SK-N-SH treated with all-trans-retinoic acid at 6 μM for 48 hours (cell line): ENCODE measurements at regions not wholly inside any gene's neighbourhood (a gene's known extent, or its start where the extent isn't known, plus 50 kb on each side); places are given as distances from the start of the nearest gene placed in this dataset.

Experiments used
- ATAC-seq: fragments of 200-7000 bp; cut with Tn5 transposase; 3 replicates; pipeline ENCODE4 v1.9.1; 2020; ENCODE audit warnings: mild to moderate bottlenecking, moderate library complexity
- CSDC2 ChIP-seq: fragments of 250-450 bp; sonication (Bioruptor Pico); IDR thresholded peaks from 2 replicates; pipeline ENCODE4 v1.5.0; 2020; ENCODE audit warnings: mild to moderate bottlenecking, moderate library complexity
- ESRRG ChIP-seq: fragments of 250-450 bp; sonication (Bioruptor Pico); IDR thresholded peaks from 2 replicates; pipeline ENCODE4 v1.6.1; 2021; ENCODE audit warnings: mild to moderate bottlenecking
- GLIS3 ChIP-seq: fragments of 250-450 bp; sonication (Bioruptor Pico); IDR thresholded peaks from 2 replicates; pipeline ENCODE4 v1.5.0; 2020; ENCODE audit warnings: mild to moderate bottlenecking, moderate library complexity
- ISL1 ChIP-seq: fragments of 250-450 bp; sonication (Bioruptor Pico); IDR thresholded peaks from 2 replicates; pipeline ENCODE4 v2.1.2; 2022; ENCODE audit warnings: mild to moderate bottlenecking, moderate library complexity
- OSR1 ChIP-seq: fragments of 250-450 bp; sonication (Bioruptor Pico); IDR thresholded peaks from 2 replicates; pipeline ENCODE4 v1.8.0; 2022; ENCODE audit warnings: moderate library complexity, mild to moderate bottlenecking, inconsistent platforms
- PPARA ChIP-seq: fragments of 250-450 bp; sonication (Bioruptor Pico); IDR thresholded peaks from 2 replicates; pipeline ENCODE4 v1.5.0; 2020; ENCODE audit warnings: mild to moderate bottlenecking, borderline replicate concordance
- RARB ChIP-seq: fragments of 250-450 bp; sonication (Bioruptor Pico); IDR thresholded peaks from 2 replicates; pipeline ENCODE4 v1.8.0; 2021; ENCODE audit warnings: mild to moderate bottlenecking, moderate library complexity
- SNAI2 ChIP-seq: fragments of 250-450 bp; sonication (Bioruptor Pico); IDR thresholded peaks from 2 replicates; pipeline ENCODE4 v1.5.0; 2020; ENCODE audit warnings: mild to moderate bottlenecking, moderate library complexity
- TCF4 ChIP-seq: fragments of 250-450 bp; sonication (Bioruptor Pico); IDR thresholded peaks from 2 replicates; pipeline ENCODE4 v1.8.0; 2021; ENCODE audit warnings: mild to moderate bottlenecking, moderate library complexity, borderline replicate concordance
- TOX ChIP-seq: fragments of 250-450 bp; sonication (Bioruptor Pico); IDR thresholded peaks from 2 replicates; pipeline ENCODE4 v1.8.0; 2021; ENCODE audit warnings: mild to moderate bottlenecking, moderate library complexity, borderline replicate concordance
- ZC3H10 ChIP-seq: fragments of 250-450 bp; sonication (Bioruptor Pico); IDR thresholded peaks from 2 replicates; pipeline ENCODE4 v1.5.1; 2021; ENCODE audit warnings: mild to moderate bottlenecking, moderate library complexity
- ZFP3 ChIP-seq: fragments of 250-450 bp; sonication (Bioruptor Pico); IDR thresholded peaks from 2 replicates; pipeline ENCODE4 v1.5.0; 2020; ENCODE audit warnings: mild to moderate bottlenecking, moderate library complexity
- ZFP30 ChIP-seq: fragments of 450-650 bp; formaldehyde crosslinking; IDR thresholded peaks from 2 replicates; pipeline ENCODE4 v1.5.0; 2022; ENCODE audit warnings: mild to moderate bottlenecking, moderate library complexity
- ZNF565 ChIP-seq: fragments of 450-650 bp; formaldehyde crosslinking; conservative IDR thresholded peaks from 2 replicates; pipeline ENCODE4 v1.5.0; 2020; ENCODE audit warnings: low read depth, mild to moderate bottlenecking, moderate library complexity
- ZNF8 ChIP-seq: fragments of 450-650 bp; formaldehyde crosslinking; IDR thresholded peaks from 2 replicates; pipeline ENCODE4 v1.5.0; 2020; ENCODE audit warnings: mild to moderate bottlenecking, moderate library complexity
- TF ChIP-seq, protein P1 (sequence below): fragments of 250-450 bp; sonication (Bioruptor Pico); IDR thresholded peaks from 2 replicates; pipeline ENCODE4 v1.5.1; 2021; ENCODE audit warnings: mild to moderate bottlenecking, moderate library complexity
- TF ChIP-seq, protein P2 (sequence below): fragments of 250-450 bp; sonication (Bioruptor Pico); IDR thresholded peaks from 2 replicates; pipeline ENCODE4 v1.8.0; 2020; ENCODE audit warnings: mild to moderate bottlenecking, moderate library complexity, borderline replicate concordance
- TF ChIP-seq, protein P3 (sequence below): fragments of 250-450 bp; sonication (Bioruptor Pico); IDR thresholded peaks from 2 replicates; pipeline ENCODE4 v1.5.1; 2020; ENCODE audit warnings: low read depth, mild to moderate bottlenecking, moderate library complexity
- TF ChIP-seq, protein P4 (sequence below): fragments of 250-450 bp; sonication (Bioruptor Pico); IDR thresholded peaks from 2 replicates; pipeline ENCODE4 v1.8.0; 2021; ENCODE audit warnings: low read depth, mild to moderate bottlenecking, moderate library complexity, borderline replicate concordance
- TF ChIP-seq, protein P5 (sequence below): fragments of 250-450 bp; sonication (Bioruptor Pico); IDR thresholded peaks from 2 replicates; pipeline ENCODE4 v1.5.0; 2020; ENCODE audit warnings: mild to moderate bottlenecking, moderate library complexity

DNA sequence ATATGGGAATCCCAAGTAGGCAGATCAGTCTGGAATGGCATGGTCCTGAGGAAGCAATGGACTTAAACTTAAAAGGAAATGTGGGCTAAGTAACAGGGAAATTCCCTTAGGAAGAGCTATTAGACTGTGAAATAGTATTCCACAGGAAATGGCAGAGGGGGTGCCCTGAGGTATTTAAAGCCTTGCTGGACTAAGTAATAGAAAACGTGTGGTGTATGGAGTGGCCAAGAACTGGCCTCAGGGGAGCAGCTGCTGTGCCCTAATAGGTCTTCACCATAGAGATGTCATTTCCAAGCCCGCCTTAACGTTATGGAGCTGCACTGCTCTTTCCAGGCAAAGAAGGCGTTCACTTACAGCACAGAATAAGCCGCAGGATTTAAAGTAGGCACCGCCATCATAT lies 365.2 kb upstream of the ZMIZ1 start (continued):
- TF ChIP-seq, protein P1, sequence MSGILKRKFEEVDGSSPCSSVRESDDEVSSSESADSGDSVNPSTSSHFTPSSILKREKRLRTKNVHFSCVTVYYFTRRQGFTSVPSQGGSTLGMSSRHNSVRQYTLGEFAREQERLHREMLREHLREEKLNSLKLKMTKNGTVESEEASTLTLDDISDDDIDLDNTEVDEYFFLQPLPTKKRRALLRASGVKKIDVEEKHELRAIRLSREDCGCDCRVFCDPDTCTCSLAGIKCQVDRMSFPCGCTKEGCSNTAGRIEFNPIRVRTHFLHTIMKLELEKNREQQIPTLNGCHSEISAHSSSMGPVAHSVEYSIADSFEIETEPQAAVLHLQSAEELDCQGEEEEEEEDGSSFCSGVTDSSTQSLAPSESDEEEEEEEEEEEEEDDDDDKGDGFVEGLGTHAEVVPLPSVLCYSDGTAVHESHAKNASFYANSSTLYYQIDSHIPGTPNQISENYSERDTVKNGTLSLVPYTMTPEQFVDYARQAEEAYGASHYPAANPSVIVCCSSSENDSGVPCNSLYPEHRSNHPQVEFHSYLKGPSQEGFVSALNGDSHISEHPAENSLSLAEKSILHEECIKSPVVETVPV (CRISPR knock-in tag): no peak

DNA sequence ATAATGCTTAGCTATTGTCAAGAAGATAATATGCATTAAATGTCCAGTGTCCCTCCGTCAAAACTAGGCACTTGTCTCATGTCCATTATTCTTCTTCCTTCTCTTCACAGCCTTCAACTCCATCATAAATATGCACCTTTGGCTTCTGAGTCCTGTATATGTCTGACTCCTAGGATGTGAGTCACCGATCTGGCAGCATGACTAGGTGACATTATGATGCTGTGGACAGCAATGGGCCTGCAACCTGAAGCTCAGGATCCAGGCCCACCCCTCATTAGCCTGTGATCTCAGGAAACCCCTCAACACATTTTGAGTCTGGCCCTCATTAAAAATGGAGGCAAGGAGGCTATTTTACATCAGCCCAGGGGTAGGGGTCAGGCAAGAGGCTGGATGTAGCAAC lies 362.5 kb upstream of the ZMIZ1 start:
- TF ChIP-seq RARB (CRISPR knock-in tag) (no peak), ISL1 (no peak)
- TF ChIP-seq, all 23 proteins: peak for 0
- peak; percentile 43; the same call in 2 of the 3 replicates for ATAC-seq

DNA sequence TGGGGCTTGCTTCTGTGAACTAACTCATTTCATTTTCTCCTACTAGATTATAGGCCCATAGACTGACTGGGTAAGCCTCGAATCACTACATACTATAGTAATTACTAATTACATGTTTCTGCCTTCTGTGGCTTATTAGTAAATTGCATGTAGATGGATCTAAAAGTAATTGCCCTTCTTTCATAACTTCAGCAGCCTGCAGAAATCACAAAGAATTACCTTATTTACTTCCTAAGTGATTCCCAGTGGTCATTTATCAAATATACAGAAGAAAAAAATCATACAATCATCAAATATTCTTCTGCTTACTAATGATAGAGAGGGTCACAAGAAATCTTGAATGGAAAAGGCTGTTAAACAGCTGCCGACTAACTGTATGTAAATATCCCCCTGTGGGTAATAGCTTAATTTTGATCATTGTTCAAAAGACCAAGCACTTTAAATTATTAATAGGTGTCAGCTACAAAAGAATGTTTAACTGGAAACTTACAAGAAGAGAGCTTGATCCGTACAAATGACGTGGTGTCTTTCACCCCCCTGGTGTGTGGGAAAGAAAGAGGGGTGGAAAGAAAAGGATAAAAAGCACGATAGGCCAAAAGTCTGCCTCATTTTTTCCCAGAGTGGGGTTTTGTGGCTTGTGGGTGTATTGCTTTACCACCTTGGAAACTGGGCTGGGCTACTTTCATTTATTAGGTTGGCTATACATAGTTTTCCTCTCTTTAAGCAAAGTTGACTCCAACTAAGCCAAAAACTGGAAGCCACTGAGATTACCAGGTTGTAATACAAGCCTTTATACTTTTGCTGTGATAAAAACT lies 361.8 kb upstream of the ZMIZ1 start:
- no peak; the same call in 2 of the 3 replicates for ATAC-seq
- TF ChIP-seq ZNF565 (CRISPR knock-in tag): no peak

DNA sequence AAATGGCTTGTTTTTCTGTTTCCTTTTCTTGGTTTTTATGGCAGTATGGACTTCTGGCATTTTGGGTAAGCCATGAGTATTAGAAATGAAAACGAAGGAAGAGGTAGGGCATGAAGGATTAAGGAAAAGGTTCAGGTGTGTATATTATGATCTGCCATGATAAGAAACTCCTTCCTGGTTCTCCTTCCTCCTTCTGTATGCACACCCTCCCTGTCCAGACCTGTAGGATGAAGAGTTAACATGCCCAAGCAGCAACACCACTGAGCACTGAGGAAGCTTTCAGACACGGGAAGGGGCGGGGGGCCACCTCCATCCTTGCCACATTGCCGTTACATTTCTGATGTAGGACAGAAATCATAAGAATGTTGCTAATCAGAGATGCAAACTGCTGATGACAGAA lies 361.0 kb upstream of the ZMIZ1 start:
- no peak for ATAC-seq
- TF ChIP-seq ZC3H10 (CRISPR knock-in tag): no peak
- TF ChIP-seq, protein P2, sequence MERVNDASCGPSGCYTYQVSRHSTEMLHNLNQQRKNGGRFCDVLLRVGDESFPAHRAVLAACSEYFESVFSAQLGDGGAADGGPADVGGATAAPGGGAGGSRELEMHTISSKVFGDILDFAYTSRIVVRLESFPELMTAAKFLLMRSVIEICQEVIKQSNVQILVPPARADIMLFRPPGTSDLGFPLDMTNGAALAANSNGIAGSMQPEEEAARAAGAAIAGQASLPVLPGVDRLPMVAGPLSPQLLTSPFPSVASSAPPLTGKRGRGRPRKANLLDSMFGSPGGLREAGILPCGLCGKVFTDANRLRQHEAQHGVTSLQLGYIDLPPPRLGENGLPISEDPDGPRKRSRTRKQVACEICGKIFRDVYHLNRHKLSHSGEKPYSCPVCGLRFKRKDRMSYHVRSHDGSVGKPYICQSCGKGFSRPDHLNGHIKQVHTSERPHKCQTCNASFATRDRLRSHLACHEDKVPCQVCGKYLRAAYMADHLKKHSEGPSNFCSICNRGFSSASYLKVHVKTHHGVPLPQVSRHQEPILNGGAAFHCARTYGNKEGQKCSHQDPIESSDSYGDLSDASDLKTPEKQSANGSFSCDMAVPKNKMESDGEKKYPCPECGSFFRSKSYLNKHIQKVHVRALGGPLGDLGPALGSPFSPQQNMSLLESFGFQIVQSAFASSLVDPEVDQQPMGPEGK (CRISPR knock-in tag): no peak
- no peak for TF ChIP-seq ZNF8 (CRISPR knock-in tag)
- no peak for TF ChIP-seq ESRRG (CRISPR knock-in tag)
- TF ChIP-seq PPARA (CRISPR knock-in tag): no peak
- TF ChIP-seq ZFP3 (CRISPR knock-in tag): no peak
- TF ChIP-seq ZNF565 (CRISPR knock-in tag): no peak
- TF ChIP-seq TOX (CRISPR knock-in tag): no peak
- TF ChIP-seq GLIS3 (CRISPR knock-in tag): no peak
- TF ChIP-seq, protein P1 (CRISPR knock-in tag): no peak
- no peak for TF ChIP-seq CSDC2 (CRISPR knock-in tag)
- no peak for TF ChIP-seq ZFP30 (CRISPR knock-in tag)
- TF ChIP-seq, protein P3, sequence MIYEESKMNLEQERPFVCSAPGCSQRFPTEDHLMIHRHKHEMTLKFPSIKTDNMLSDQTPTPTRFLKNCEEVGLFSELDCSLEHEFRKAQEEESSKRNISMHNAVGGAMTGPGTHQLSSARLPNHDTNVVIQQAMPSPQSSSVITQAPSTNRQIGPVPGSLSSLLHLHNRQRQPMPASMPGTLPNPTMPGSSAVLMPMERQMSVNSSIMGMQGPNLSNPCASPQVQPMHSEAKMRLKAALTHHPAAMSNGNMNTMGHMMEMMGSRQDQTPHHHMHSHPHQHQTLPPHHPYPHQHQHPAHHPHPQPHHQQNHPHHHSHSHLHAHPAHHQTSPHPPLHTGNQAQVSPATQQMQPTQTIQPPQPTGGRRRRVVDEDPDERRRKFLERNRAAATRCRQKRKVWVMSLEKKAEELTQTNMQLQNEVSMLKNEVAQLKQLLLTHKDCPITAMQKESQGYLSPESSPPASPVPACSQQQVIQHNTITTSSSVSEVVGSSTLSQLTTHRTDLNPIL: no peak
- no peak for TF ChIP-seq OSR1 (CRISPR knock-in tag)

DNA sequence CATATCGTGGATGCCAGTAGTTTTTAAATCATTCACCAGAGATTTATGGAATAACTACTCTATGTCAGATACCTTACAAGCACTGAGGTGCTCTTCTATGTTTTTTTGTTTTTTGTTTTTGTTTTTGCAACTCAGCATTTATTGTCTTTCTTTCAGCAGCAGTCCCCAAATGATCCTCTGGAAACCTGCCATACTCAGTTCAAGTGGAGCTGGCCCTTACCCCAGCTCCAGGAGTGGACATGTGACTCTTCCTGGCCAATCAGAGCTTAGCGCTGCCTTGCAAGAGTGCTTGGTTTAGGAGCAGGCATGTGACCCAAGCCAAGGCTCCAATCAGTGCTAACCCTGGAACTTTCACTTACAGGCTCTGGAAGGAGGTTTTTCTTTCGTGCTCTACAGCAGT lies 356.6 kb upstream of the ZMIZ1 start:
- ATAC-seq: no peak
- TF ChIP-seq, protein P1 (CRISPR knock-in tag): no peak
- TF ChIP-seq, protein P4, sequence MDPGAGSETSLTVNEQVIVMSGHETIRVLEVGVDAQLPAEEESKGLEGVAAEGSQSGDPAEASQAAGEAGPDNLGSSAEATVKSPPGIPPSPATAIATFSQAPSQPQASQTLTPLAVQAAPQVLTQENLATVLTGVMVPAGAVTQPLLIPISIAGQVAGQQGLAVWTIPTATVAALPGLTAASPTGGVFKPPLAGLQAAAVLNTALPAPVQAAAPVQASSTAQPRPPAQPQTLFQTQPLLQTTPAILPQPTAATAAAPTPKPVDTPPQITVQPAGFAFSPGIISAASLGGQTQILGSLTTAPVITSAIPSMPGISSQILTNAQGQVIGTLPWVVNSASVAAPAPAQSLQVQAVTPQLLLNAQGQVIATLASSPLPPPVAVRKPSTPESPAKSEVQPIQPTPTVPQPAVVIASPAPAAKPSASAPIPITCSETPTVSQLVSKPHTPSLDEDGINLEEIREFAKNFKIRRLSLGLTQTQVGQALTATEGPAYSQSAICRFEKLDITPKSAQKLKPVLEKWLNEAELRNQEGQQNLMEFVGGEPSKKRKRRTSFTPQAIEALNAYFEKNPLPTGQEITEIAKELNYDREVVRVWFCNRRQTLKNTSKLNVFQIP (CRISPR knock-in tag): no peak
- no peak for TF ChIP-seq ZNF565 (CRISPR knock-in tag)
- TF ChIP-seq ISL1: no peak
- TF ChIP-seq TOX (CRISPR knock-in tag): no peak
- no peak for TF ChIP-seq ZC3H10 (CRISPR knock-in tag)
- TF ChIP-seq TCF4 (CRISPR knock-in tag): no peak
- TF ChIP-seq, protein P5, sequence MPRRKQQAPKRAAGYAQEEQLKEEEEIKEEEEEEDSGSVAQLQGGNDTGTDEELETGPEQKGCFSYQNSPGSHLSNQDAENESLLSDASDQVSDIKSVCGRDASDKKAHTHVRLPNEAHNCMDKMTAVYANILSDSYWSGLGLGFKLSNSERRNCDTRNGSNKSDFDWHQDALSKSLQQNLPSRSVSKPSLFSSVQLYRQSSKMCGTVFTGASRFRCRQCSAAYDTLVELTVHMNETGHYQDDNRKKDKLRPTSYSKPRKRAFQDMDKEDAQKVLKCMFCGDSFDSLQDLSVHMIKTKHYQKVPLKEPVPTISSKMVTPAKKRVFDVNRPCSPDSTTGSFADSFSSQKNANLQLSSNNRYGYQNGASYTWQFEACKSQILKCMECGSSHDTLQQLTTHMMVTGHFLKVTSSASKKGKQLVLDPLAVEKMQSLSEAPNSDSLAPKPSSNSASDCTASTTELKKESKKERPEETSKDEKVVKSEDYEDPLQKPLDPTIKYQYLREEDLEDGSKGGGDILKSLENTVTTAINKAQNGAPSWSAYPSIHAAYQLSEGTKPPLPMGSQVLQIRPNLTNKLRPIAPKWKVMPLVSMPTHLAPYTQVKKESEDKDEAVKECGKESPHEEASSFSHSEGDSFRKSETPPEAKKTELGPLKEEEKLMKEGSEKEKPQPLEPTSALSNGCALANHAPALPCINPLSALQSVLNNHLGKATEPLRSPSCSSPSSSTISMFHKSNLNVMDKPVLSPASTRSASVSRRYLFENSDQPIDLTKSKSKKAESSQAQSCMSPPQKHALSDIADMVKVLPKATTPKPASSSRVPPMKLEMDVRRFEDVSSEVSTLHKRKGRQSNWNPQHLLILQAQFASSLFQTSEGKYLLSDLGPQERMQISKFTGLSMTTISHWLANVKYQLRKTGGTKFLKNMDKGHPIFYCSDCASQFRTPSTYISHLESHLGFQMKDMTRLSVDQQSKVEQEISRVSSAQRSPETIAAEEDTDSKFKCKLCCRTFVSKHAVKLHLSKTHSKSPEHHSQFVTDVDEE (CRISPR knock-in tag): no peak
- no peak for TF ChIP-seq ZNF8 (CRISPR knock-in tag)
- TF ChIP-seq ZFP30 (CRISPR knock-in tag): no peak
- TF ChIP-seq SNAI2 (CRISPR knock-in tag): no peak
